ENCODE measurements at regions not wholly inside any gene's neighbourhood (a gene's known extent, or its start where the extent isn't known, plus 50 kb on each side); places are given as distances from the start of the nearest gene placed in this dataset.
"Not testable (repeated sequence)": the region's sequence is repeated elsewhere in the genome, so short reads cannot be mapped to it uniquely, and the experiment has no call there.

DNA sequence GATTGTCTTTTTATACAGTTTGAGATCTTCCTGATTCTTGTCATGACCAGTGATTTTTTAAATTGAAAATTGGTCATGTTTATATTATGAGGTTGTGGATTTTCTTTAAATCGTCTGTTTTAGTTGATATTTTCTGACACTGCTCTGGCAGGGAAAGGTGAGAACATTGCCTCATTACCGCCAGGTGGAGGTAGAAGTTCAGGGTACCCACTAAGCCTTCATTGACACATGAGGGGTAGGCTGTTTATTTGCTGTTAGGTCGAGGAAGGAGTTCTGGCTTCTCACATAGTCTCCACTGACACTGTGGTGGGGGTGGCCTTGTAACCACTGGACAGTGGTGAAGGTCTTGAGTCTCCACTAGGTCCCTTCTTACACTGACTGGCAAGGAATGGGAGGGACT is 117.6 kb upstream of the GPR101 start:
- H4K20me1 ChIP-seq (ENCODE audit: control insufficient read depth, extremely low read depth, insufficient read depth, low read length): no peaks in the 10 kb centered on the region
- TF ChIP-seq EZH2 (IDR thresholded peaks at IDR 0.05; ENCODE audit: low read length, missing control alignments): no peak
- no peak for TF ChIP-seq CTCF (conservative IDR thresholded peaks at IDR 0.05 in 1 of 2, IDR thresholded peaks at IDR 0.05 in 1 of 2; ENCODE audit: low read depth in 1 of 2, low read length in 2 of 2)
- no peaks in the 10 kb centered on the region for H3K9me3 ChIP-seq (ENCODE audit: control insufficient read depth, insufficient read depth, low read depth, low read length)
- H3K79me2 ChIP-seq (ENCODE audit: control insufficient read depth, insufficient read depth, low read length): no peaks in the 10 kb centered on the region
- no peak overlapping the region for H3K27ac ChIP-seq (ENCODE audit: insufficient read depth, low read length)
- no peaks in the 10 kb centered on the region for H3K27me3 ChIP-seq (ENCODE audit: control insufficient read depth, insufficient read depth, low read length)
- H3K4me1 ChIP-seq (ENCODE audit: control insufficient read depth, extremely low read depth, insufficient read depth, low read length): no peaks in the 10 kb centered on the region
- H2AFZ ChIP-seq (ENCODE audit: low read length): no peak overlapping the region
- no peak overlapping the region for H3K4me2 ChIP-seq (ENCODE audit: extremely low read depth, insufficient read depth, low read length)
- DNase-seq (ENCODE audit: low read depth in 2 of 2): no peak
- H3K36me3 ChIP-seq (ENCODE audit: control insufficient read depth, insufficient read depth, low read length): no peaks in the 10 kb centered on the region
- H3K9ac ChIP-seq (ENCODE audit: insufficient read depth, low read length): no peak overlapping the region
- H3K4me3 ChIP-seq (replicated peaks in 1 of 4; ENCODE audit: control extremely low read depth in 1 of 4, insufficient read depth in 1 of 4, low read depth in 3 of 4, low read length in 4 of 4): no peak overlapping the region

DNA sequence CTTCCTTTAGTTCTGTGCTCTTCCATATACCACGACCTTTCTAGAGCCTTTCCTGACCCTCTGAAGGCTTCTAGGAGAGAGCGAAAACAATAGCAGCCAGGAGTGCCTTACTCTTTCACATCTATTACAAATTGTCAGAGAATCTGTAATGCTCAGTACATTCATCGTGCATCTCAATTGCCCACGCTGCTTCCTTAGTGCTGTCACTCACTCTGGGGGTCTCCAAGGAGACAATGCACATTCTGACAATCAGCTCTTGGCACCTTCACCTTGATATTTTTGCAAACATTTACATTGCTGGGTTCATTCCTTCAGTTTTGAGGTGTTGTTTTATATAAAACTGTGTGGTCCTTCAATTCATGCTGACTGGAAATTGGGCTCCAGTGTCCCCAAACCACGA is 110.1 kb upstream of the GPR101 start:
- H3K79me2 ChIP-seq (ENCODE audit: control insufficient read depth, insufficient read depth, low read length): no peaks in the 10 kb centered on the region
- H3K27ac ChIP-seq (ENCODE audit: insufficient read depth, low read length): no peak overlapping the region
- H3K4me1 ChIP-seq (ENCODE audit: control insufficient read depth, extremely low read depth, insufficient read depth, low read length): no peaks in the 10 kb centered on the region
- no peak overlapping the region for H3K9ac ChIP-seq (ENCODE audit: insufficient read depth, low read length)
- no peak overlapping the region for H3K4me2 ChIP-seq (ENCODE audit: extremely low read depth, insufficient read depth, low read length)
- H3K4me3 ChIP-seq (replicated peaks in 1 of 4; ENCODE audit: control extremely low read depth in 1 of 4, insufficient read depth in 1 of 4, low read depth in 3 of 4, low read length in 4 of 4): no peak overlapping the region
- no peak for DNase-seq (ENCODE audit: low read depth in 2 of 2)
- no peak overlapping the region for H2AFZ ChIP-seq (ENCODE audit: low read length)
- no peaks in the 10 kb centered on the region for H4K20me1 ChIP-seq (ENCODE audit: control insufficient read depth, extremely low read depth, insufficient read depth, low read length)
- no peaks in the 10 kb centered on the region for H3K9me3 ChIP-seq (ENCODE audit: control insufficient read depth, insufficient read depth, low read depth, low read length)
- TF ChIP-seq EZH2 (IDR thresholded peaks at IDR 0.05; ENCODE audit: low read length, missing control alignments): no peak
- TF ChIP-seq CTCF (conservative IDR thresholded peaks at IDR 0.05 in 1 of 2, IDR thresholded peaks at IDR 0.05 in 1 of 2; ENCODE audit: low read depth in 1 of 2, low read length in 2 of 2): no peak
- H3K36me3 ChIP-seq (ENCODE audit: control insufficient read depth, insufficient read depth, low read length): no peaks in the 10 kb centered on the region
- H3K27me3 ChIP-seq (ENCODE audit: control insufficient read depth, insufficient read depth, low read length): no peaks in the 10 kb centered on the region

DNA sequence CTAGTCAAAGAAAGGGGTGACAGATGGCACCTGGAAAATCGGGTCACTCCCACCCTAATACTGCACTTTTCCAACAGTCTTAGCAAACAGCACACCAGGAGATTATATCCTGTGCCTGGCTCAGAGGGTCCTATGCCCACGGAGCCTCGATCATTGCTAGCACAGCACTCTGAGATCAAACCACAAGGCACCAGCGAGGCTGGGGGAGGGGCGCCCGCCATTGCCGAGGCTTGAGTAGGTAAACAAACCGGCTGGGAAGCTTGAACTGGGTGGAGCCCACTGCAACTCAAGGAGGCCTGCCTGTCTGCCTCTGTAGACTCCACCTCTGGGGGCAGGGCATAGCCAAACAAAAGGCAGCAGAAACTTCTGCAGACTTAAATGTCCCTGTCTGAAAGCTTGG is 88.9 kb upstream of the GPR101 start:
- H3K4me2 ChIP-seq (ENCODE audit: extremely low read depth, insufficient read depth, low read length); H3K27ac ChIP-seq (ENCODE audit: insufficient read depth, low read length); H3K4me3 ChIP-seq (replicated peaks in 1 of 4; ENCODE audit: control extremely low read depth in 1 of 4, insufficient read depth in 1 of 4, low read depth in 3 of 4, low read length in 4 of 4); H2AFZ ChIP-seq (ENCODE audit: low read length); H3K9me3 ChIP-seq (ENCODE audit: control insufficient read depth, insufficient read depth, low read depth, low read length); H3K27me3 ChIP-seq (ENCODE audit: control insufficient read depth, insufficient read depth, low read length); DNase-seq (ENCODE audit: low read depth in 2 of 2); H3K4me1 ChIP-seq (ENCODE audit: control insufficient read depth, extremely low read depth, insufficient read depth, low read length); H3K79me2 ChIP-seq (ENCODE audit: control insufficient read depth, insufficient read depth, low read length); H3K36me3 ChIP-seq (ENCODE audit: control insufficient read depth, insufficient read depth, low read length); H3K9ac ChIP-seq (ENCODE audit: insufficient read depth, low read length); H4K20me1 ChIP-seq (ENCODE audit: control insufficient read depth, extremely low read depth, insufficient read depth, low read length): not testable (repeated sequence)

GRCh38 chrX:137119049-137119448 is 85.3 kb upstream of the GPR101 start:
- DNase-seq (ENCODE audit: low read depth in 2 of 2): no peak
- Histone ChIP-seq H3K27ac (ENCODE audit: insufficient read depth, low read length) (no peak overlapping the region), H3K4me3 (replicated peaks in 1 of 4; ENCODE audit: control extremely low read depth in 1 of 4, insufficient read depth in 1 of 4, low read depth in 3 of 4, low read length in 4 of 4) (no peak overlapping the region), H3K36me3 (ENCODE audit: control insufficient read depth, insufficient read depth, low read length) (no peaks in the 10 kb centered on the region), H3K4me1 (ENCODE audit: control insufficient read depth, extremely low read depth, insufficient read depth, low read length) (no peaks in the 10 kb centered on the region), H4K20me1 (ENCODE audit: control insufficient read depth, extremely low read depth, insufficient read depth, low read length) (no peaks in the 10 kb centered on the region), H3K79me2 (ENCODE audit: control insufficient read depth, insufficient read depth, low read length) (no peaks in the 10 kb centered on the region), H3K4me2 (ENCODE audit: extremely low read depth, insufficient read depth, low read length) (no peak overlapping the region), H3K27me3 (ENCODE audit: control insufficient read depth, insufficient read depth, low read length) (no peaks in the 10 kb centered on the region), H3K9ac (ENCODE audit: insufficient read depth, low read length) (no peak overlapping the region), H3K9me3 (ENCODE audit: control insufficient read depth, insufficient read depth, low read depth, low read length) (no peaks in the 10 kb centered on the region), H2AFZ (ENCODE audit: low read length) (no peak overlapping the region)
- TF ChIP-seq CTCF (conservative IDR thresholded peaks at IDR 0.05 in 1 of 2, IDR thresholded peaks at IDR 0.05 in 1 of 2; ENCODE audit: low read depth in 1 of 2, low read length in 2 of 2) (no peak), EZH2 (IDR thresholded peaks at IDR 0.05; ENCODE audit: low read length, missing control alignments) (no peak)
